ENCODE measurements at regions not wholly inside any gene's neighbourhood (a gene's known extent, or its start where the extent isn't known, plus 50 kb on each side); places are given as distances from the start of the nearest gene placed in this dataset.

- TF ChIP-seq CTCF (conservative IDR thresholded peaks at IDR 0.05; ENCODE audit: low read depth, low read length), result no peak
- TF ChIP-seq EZH2 (IDR thresholded peaks at IDR 0.05; ENCODE audit: borderline replicate concordance, low read depth, low read length, poor library complexity, severe bottlenecking), result no peak
Measured at GRCh38 chr14:101048766-101049165, 145.2 kb upstream of the RTL1 start.

All from A673 (cell line).